ENCODE measurements at regions not wholly inside any gene's neighbourhood (a gene's known extent, or its start where the extent isn't known, plus 50 kb on each side); places are given as distances from the start of the nearest gene placed in this dataset.

DNA sequence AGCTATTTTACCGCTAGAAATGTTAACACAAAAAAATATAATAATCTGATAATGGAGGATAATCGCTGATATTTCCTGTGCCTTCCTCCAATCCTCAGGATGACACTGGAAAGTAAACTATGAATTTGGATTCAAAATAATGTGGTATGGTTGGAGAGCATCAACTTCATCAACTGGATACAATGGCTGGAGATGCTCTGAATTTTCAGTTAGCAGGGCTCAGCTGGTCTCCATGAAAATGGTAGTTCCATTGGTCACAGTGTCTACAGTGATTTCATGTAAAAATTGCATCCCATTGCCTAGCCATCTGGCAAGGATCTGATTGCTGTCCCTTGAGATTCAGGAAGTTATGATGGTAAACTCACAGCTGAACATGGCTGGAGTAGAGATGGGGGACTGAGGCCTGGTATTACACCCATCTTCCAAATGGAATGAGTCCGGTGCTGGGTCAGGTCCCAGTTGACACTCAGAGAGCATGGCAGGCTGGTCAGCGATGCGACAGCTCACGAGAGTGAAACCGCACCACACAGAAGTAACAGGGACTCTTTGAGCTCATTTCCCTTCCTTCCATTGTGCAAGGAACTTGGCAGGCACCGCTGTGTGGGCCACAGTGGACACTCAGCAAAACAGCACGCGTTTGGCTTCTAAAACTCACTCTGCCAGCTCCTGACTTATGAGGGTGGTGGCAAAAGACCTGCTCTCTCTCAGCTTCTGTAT is 142.4 kb upstream of the TNFAIP3 start:
- 81% methylated on average over 10 of the region's 10 CpGs for WGBS
- H3K9ac ChIP-seq (ENCODE audit: low read depth in 1 of 2, low read length in 2 of 2) = no peak overlapping the region
- no peak overlapping the region for H3K27ac ChIP-seq (ENCODE audit: low read depth in 1 of 2, low read length in 2 of 2)
- H3K27me3 ChIP-seq (ENCODE audit: control insufficient read depth in 4 of 4, insufficient read depth in 4 of 4, low read length in 3 of 4) = no peaks in the 10 kb centered on the region
- no peaks in the 10 kb centered on the region for H3K36me3 ChIP-seq (ENCODE audit: control insufficient read depth in 4 of 4, insufficient read depth in 3 of 4, low read depth in 1 of 4, low read length in 3 of 4)
- peaks cover 0 to 14% (median 10%) of the 10 kb centered on the region in 4 donors for H3K4me1 ChIP-seq (ENCODE audit: control insufficient read depth in 4 of 4, insufficient read depth in 4 of 4, low read length in 3 of 4)
- no peaks in the 10 kb centered on the region for H3K9me3 ChIP-seq (ENCODE audit: control insufficient read depth in 4 of 4, low read length in 3 of 4)
- no peak for DNase-seq (ENCODE audit: low spot score)
- no peak for TF ChIP-seq FOXA2 (IDR thresholded peaks at IDR 0.05)
- TF ChIP-seq HNF4A (conservative IDR thresholded peaks at IDR 0.05) = no peak
- TF ChIP-seq, protein P1, sequence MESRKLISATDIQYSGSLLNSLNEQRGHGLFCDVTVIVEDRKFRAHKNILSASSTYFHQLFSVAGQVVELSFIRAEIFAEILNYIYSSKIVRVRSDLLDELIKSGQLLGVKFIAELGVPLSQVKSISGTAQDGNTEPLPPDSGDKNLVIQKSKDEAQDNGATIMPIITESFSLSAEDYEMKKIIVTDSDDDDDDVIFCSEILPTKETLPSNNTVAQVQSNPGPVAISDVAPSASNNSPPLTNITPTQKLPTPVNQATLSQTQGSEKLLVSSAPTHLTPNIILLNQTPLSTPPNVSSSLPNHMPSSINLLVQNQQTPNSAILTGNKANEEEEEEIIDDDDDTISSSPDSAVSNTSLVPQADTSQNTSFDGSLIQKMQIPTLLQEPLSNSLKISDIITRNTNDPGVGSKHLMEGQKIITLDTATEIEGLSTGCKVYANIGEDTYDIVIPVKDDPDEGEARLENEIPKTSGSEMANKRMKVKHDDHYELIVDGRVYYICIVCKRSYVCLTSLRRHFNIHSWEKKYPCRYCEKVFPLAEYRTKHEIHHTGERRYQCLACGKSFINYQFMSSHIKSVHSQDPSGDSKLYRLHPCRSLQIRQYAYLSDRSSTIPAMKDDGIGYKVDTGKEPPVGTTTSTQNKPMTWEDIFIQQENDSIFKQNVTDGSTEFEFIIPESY (IDR thresholded peaks at IDR 0.05) = no peak
- TF ChIP-seq RXRA (IDR thresholded peaks at IDR 0.05) = no peak
- TF ChIP-seq JUND (IDR thresholded peaks at IDR 0.05) = no peak
- TF ChIP-seq NR2F2 (IDR thresholded peaks at IDR 0.05) = no peak
- TF ChIP-seq, protein P2, sequence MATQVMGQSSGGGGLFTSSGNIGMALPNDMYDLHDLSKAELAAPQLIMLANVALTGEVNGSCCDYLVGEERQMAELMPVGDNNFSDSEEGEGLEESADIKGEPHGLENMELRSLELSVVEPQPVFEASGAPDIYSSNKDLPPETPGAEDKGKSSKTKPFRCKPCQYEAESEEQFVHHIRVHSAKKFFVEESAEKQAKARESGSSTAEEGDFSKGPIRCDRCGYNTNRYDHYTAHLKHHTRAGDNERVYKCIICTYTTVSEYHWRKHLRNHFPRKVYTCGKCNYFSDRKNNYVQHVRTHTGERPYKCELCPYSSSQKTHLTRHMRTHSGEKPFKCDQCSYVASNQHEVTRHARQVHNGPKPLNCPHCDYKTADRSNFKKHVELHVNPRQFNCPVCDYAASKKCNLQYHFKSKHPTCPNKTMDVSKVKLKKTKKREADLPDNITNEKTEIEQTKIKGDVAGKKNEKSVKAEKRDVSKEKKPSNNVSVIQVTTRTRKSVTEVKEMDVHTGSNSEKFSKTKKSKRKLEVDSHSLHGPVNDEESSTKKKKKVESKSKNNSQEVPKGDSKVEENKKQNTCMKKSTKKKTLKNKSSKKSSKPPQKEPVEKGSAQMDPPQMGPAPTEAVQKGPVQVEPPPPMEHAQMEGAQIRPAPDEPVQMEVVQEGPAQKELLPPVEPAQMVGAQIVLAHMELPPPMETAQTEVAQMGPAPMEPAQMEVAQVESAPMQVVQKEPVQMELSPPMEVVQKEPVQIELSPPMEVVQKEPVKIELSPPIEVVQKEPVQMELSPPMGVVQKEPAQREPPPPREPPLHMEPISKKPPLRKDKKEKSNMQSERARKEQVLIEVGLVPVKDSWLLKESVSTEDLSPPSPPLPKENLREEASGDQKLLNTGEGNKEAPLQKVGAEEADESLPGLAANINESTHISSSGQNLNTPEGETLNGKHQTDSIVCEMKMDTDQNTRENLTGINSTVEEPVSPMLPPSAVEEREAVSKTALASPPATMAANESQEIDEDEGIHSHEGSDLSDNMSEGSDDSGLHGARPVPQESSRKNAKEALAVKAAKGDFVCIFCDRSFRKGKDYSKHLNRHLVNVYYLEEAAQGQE (IDR thresholded peaks at IDR 0.05) = no peak
- TF ChIP-seq, protein P3, sequence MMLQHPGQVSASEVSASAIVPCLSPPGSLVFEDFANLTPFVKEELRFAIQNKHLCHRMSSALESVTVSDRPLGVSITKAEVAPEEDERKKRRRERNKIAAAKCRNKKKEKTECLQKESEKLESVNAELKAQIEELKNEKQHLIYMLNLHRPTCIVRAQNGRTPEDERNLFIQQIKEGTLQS (IDR thresholded peaks at IDR 0.05) = no peak
- TF ChIP-seq GABPA (IDR thresholded peaks at IDR 0.05 in 1 of 2, conservative IDR thresholded peaks at IDR 0.05 in 1 of 2) = no peak
- no peak for TF ChIP-seq YY1 (IDR thresholded peaks at IDR 0.05)
- no peak for TF ChIP-seq HNF4G (IDR thresholded peaks at IDR 0.05)
- TF ChIP-seq TAF1 (conservative IDR thresholded peaks at IDR 0.05) = no peak
- TF ChIP-seq, protein P4, sequence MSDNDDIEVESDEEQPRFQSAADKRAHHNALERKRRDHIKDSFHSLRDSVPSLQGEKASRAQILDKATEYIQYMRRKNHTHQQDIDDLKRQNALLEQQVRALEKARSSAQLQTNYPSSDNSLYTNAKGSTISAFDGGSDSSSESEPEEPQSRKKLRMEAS (IDR thresholded peaks at IDR 0.05) = no peak
- no peak for TF ChIP-seq SP1 (IDR thresholded peaks at IDR 0.05)
- TF ChIP-seq, protein P5, sequence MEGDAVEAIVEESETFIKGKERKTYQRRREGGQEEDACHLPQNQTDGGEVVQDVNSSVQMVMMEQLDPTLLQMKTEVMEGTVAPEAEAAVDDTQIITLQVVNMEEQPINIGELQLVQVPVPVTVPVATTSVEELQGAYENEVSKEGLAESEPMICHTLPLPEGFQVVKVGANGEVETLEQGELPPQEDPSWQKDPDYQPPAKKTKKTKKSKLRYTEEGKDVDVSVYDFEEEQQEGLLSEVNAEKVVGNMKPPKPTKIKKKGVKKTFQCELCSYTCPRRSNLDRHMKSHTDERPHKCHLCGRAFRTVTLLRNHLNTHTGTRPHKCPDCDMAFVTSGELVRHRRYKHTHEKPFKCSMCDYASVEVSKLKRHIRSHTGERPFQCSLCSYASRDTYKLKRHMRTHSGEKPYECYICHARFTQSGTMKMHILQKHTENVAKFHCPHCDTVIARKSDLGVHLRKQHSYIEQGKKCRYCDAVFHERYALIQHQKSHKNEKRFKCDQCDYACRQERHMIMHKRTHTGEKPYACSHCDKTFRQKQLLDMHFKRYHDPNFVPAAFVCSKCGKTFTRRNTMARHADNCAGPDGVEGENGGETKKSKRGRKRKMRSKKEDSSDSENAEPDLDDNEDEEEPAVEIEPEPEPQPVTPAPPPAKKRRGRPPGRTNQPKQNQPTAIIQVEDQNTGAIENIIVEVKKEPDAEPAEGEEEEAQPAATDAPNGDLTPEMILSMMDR (IDR thresholded peaks at IDR 0.05; ENCODE audit: low read depth, low read length, missing input control) = no peak
- TF ChIP-seq FOXA1 (IDR thresholded peaks at IDR 0.05) = no peak
- H3K4me3 ChIP-seq (ENCODE audit: low read depth in 1 of 3, low read length in 3 of 3) = no peak overlapping the region
